BJ (cell line): ENCODE measurements at regions not wholly inside any gene's neighbourhood (a gene's known extent, or its start where the extent isn't known, plus 50 kb on each side); places are given as distances from the start of the nearest gene placed in this dataset.

Experiments
- CTCF ChIA-PET: fragments of 350-600 bp; formaldehyde crosslinking; extraction: SDS; loops from one replicate; lab custom pipeline; 2021; ENCODE audit warnings: antibody characterized with exemption, inconsistent platforms; lab: Yijun Ruan, JAX
- POLR2A ChIA-PET: fragments of 300-600 bp; sonication (Branson Sonifier 250); formaldehyde crosslinking; extraction: SDS; loops from one replicate; lab custom pipeline; 2021; ENCODE audit warnings: antibody characterized with exemption; lab: Charles Lee
- DNase-seq: peaks from one replicate; pipeline ENCODE4 v3.0.0-alpha.2; 2011; ENCODE audit warnings: low read depth
- H3K27me3 ChIP-seq: 2 replicates; pipeline ENCODE4 v1.6.0; 2011; ENCODE audit warnings: low read length; ENCODE audit not compliant: control insufficient read depth, insufficient read depth
- H3K36me3 ChIP-seq: 2 replicates; pipeline ENCODE4 v1.5.1; 2011; ENCODE audit warnings: low read length; ENCODE audit not compliant: control insufficient read depth, insufficient read depth
- H3K4me3 ChIP-seq: 2 replicates; pipeline ENCODE4 v1.5.1; 2011; ENCODE audit warnings: low read depth, mild to moderate bottlenecking, control low read depth, low read length
- CTCF ChIP-seq: IDR thresholded peaks from 2 replicates; pipeline ENCODE4 v1.5.1; 2011; ENCODE audit warnings: low read depth, mild to moderate bottlenecking, control low read depth, inconsistent platforms, low read length, moderate library complexity; ENCODE audit not compliant: insufficient read depth

- ChIA-PET POLR2A (no interaction called here), CTCF (no interaction called here)
- no peaks in the 10 kb centered on the region for H3K36me3 ChIP-seq
- DNase-seq: no peak
- H3K27me3 ChIP-seq: no peaks in the 10 kb centered on the region
- H3K4me3 ChIP-seq: no peak overlapping the region
- TF ChIP-seq CTCF: no peak
Measured at GRCh38 chr14:101397206-101397605, 164.1 kb upstream of the DIO3 start.

GRCh38 chr14:101398011-101398410 is 163.3 kb upstream of the DIO3 start:
- ChIA-PET CTCF (no interaction called here), POLR2A (no interaction called here)
- Histone ChIP-seq H3K27me3 (no peaks in the 10 kb centered on the region), H3K36me3 (no peaks in the 10 kb centered on the region), H3K4me3 (no peak overlapping the region)
- no peak for DNase-seq
- TF ChIP-seq CTCF: no peak

GRCh38 chr14:101399737-101400517 is 161.4 kb upstream of the DIO3 start:
- Histone ChIP-seq H3K36me3 (no peaks in the 10 kb centered on the region), H3K4me3 (no peak overlapping the region), H3K27me3 (no peaks in the 10 kb centered on the region)
- CTCF ChIA-PET: interaction anchor here (0.9 kb wide), 1 partner anchor 9 kb away, joined by 3 read pairs; no protein-coding TSS in a partner anchor
- no peak for TF ChIP-seq CTCF
- DNase-seq: no peak
- POLR2A ChIA-PET: no interaction called here

- no peaks in the 10 kb centered on the region for H3K36me3 ChIP-seq
- no peaks in the 10 kb centered on the region for H3K27me3 ChIP-seq
- no peak for TF ChIP-seq CTCF
- no peak for DNase-seq
- H3K4me3 ChIP-seq: no peak overlapping the region
- CTCF ChIA-PET: interaction anchor here (0.9 kb wide), 1 partner anchor 8 kb away, joined by 3 read pairs; no protein-coding TSS in a partner anchor
- POLR2A ChIA-PET: no interaction called here
Measured at GRCh38 chr14:101400830-101401229, 160.5 kb upstream of the DIO3 start.

- ChIA-PET CTCF (no interaction called here), POLR2A (no interaction called here)
- no peak overlapping the region for H3K4me3 ChIP-seq
- DNase-seq: no peak
- TF ChIP-seq CTCF: no peak
- H3K36me3 ChIP-seq: no peaks in the 10 kb centered on the region
- H3K27me3 ChIP-seq: no peaks in the 10 kb centered on the region
Measured at GRCh38 chr14:101402936-101403660, 158.2 kb upstream of the DIO3 start.
